DMS153 treated with DMSO at 0.1 percent for 48 hours (cell line): ENCODE measurements at regions not wholly inside any gene's neighbourhood (a gene's known extent, or its start where the extent isn't known, plus 50 kb on each side); places are given as distances from the start of the nearest gene placed in this dataset.

Experiments used
- DNase-seq: peaks from one replicate; lab custom pipeline; 2025; ENCODE audit not compliant: unreplicated experiment; lab: John Stamatoyannopoulos, UW

GRCh38 chr7:140242057-140243031 lies 65.6 kb upstream of the KDM7A start:
- DNase-seq: peak; percentile 23

DNA sequence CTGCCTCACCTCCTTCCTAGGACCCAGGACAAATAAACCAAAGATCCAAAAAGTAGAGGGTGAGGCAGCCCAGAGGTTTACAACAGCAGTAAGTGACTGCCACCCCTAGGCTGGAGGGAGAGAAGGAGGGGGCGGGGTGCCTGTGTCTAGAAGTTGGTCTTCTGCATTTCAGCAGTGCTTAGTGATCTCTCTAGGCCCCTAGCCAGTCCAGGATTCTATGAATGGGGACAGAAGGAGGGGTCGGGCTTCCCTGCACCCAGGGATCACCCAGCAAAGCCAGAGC lies 62.8 kb upstream of the KDM7A start:
- no peak for DNase-seq

GRCh38 chr7:140238778-140239652 lies 62.2 kb upstream of the KDM7A start:
- peak; percentile 95 for DNase-seq

- no peak for DNase-seq
Measured at GRCh38 chr7:140237390-140237789, 60.6 kb upstream of the KDM7A start.

DNA sequence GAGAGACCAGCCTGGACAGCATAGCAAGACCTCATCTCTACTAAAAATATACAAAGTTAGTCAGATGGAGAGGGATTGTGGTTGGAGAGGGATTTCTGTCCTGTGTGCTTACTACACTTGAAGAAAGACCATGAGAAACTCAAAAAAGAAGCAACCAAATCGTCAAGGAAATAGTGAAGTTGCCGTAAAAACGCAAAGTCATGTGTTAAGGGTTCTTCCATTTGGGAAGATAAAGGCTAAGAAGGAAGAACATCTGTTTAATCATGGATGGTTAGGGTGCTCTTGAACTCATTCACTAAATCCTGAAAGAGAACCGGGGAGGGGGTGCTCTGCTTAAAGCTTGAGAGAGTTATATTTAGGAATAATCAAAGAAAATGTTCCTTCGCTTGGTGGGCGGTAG lies 59.8 kb upstream of the KDM7A start:
- DNase-seq: no peak

DNA sequence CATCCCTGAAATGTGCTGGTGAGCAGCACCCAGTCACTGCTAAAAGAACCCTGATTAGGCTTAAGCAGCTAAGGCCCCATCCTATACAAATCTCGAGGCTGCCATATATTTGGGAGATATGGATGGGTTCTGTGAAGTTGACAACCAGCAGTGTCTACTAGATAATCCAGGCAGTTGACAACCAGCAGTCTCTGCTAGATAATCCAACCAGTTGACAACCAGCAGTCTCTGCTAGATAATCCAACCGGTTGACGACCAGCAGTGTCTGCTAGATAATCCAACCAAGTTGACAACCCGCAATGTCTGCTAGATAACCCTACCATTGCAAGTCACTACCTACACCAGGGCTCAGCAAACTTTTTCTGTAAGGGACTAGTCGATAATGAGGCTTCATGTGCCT lies 58.3 kb upstream of the KDM7A start:
- no peak for DNase-seq

DNA sequence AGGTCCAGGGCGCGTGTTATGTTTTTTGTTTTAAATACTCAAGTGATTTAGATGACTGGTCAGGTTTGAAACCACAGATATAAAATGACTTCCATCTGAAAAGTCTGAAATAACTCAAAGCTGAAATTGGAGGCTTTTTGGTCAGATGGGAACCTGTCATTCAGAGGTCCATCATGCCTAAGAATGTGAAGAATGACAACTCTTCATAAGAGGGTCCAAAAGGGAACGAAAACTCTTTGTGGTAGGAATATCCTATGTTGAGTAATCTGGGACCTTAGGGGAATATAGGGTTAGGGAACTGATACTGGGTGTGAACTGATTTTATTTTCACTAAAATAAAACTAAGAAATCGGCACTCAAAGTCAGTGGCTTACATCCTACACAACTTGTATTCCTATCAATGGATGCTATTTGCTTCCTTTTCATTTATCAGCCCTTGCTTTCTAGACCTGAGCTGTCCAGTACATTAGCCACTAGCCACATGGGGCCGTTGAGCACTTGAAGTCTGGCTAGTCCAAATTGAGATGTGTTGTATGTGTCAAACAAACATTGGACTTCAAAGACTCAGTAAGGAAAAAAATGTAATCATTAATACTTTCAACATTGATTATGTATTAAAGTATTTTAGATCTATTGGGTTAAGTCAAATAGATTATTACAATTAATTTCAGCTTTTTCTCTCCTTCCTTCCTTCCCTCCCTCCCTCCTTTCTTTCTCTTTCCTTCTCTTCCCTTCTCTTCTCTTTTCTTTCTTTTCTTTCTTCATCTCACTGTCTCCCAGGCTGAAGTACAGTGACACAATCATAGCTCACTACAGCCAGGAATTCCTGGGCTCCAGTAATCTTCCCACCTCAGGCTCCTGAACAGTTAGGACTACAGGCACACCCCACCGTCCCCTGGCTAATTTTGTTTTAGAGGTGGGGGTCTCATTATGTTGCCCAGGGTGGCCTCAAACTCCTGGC lies 56.5 kb upstream of the KDM7A start:
- DNase-seq: no peak

- peak; percentile 29 for DNase-seq
Measured at GRCh38 chr7:140231771-140232491, 55.1 kb upstream of the KDM7A start.

DNA sequence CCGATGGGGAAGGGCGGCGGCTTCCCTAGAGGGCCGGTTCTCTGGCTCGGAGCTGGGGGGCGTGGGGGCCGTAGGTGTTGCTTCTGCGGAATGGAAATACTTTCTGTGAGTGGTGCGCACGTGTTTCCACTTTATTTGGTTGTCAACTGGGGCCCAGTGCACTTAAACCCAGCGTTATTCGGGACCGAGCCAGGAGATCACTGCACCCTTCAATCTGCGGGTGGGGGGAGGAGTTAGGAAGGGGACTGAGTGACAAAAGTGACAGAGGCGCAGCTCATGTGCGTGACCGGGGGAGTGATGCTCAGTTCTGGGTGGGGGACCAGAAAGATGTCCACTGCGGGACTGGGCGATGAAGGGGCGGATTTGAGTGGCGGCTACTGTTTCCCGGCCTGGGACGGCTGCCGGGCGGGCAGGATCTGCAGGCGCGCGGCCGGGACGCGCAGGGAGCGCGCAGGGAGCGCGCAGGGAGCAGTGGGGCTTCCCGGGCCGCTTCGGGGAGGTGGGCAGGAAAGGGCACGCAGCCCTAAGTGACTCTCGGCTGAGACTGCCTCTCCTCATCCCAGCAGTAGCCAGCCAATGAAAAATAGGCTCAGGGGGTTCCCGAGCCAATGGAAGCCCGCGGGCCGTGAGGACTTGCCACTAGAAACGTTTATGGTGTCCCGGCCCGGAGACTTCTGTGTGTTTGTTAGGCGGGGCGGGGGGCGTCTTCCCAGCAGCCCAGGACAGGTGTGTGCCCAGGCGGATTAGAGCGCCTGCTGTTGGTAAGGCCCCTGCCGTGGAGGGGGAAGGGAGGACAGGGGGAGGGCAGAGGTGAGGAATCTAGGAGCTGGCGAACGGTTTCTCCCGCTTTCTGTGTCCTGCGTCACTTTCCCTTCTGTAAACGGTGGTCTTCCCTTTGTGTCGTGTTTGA lies 54.3 kb upstream of the KDM7A start:
- peak; percentile 47 for DNase-seq

DNA sequence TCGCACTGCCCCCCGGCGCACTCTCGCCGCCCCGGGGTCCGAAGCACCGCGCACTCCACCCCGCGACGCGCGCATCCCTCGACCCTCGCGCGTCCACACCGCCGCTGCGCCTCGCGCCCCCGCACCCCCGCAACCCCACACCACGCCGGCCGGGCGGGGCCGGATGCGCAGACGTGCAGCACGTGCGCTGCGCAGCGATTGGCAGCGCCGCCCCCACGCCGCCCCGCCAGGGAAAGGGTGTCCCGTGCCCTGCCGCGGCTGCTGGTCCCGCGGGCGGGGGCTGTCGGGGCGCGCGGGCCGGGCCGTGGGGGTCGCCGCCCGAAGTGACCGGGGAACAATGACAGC lies 53.7 kb upstream of the KDM7A start:
- DNase-seq: no peak

GRCh38 chr7:140229591-140230515 lies 53.1 kb upstream of the KDM7A start:
- peak; percentile 44 for DNase-seq

DNA sequence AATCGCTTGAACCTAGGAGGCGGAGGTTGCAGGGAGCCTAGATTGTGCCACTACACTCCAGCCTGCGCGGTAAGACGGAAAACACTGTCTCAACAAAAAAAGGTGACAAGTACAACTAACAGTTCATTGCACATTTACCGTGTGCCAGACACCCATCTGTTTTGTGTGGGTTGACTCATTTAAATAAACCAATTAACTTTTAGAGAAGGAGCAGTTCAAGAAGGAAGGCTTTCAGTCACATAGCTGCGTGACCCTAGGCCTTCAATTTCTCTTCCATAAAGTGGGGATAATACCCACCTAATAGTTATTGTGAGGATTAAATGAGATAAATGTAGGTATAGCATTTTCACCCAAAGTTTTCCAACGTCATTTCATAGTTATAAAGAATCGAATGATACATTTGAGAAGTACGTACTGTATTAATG lies 52.3 kb upstream of the KDM7A start:
- no peak for DNase-seq
